Upper lobe of left lung (tissue), 6 donors: ENCODE measurements at regions not wholly inside any gene's neighbourhood (a gene's known extent, or its start where the extent isn't known, plus 50 kb on each side); places are given as distances from the start of the nearest gene placed in this dataset.
A peak's percentile ranks its signal among the peaks of the same experiment; 100 is the strongest.

Source experiments
- ATAC-seq, 2 donors: fragments of 200-7000 bp; cut with Tn5 transposase; one replicate each; pipeline ENCODE4 v1.9.1; 2022; ENCODE audit warnings: mild to moderate bottlenecking in 2 of 2, moderate library complexity in 2 of 2; ENCODE audit not compliant: low FRiP score in 2 of 2
- DNase-seq, 2 donors: peaks; one replicate each; pipeline ENCODE4 v3.0.0-alpha.2; 2019 to 2020
- H3K27ac ChIP-seq, 4 donors: fragments of 200-600 bp; sonication (generic); one replicate each; pipeline ENCODE4 v1.5.1; 2016 to 2019
- H3K27me3 ChIP-seq, 4 donors: fragments of 200-600 bp; sonication (generic); one replicate each; pipeline ENCODE4 v1.5.1; 2017 to 2019
- H3K36me3 ChIP-seq, 4 donors: fragments of 200-600 bp; sonication (generic); one replicate each; pipeline ENCODE4 v1.5.1; 2016 to 2019
- H3K4me1 ChIP-seq, 4 donors: fragments of 200-600 bp; sonication (generic); one replicate each; pipeline ENCODE4 v1.5.1; 2018 to 2019
- H3K4me3 ChIP-seq, 4 donors: fragments of 200-600 bp; sonication (generic); one replicate each; pipeline ENCODE4 v1.5.1; 2017 to 2019; ENCODE audit warnings: mild to moderate bottlenecking in 2 of 4, moderate library complexity in 1 of 4
- H3K9me3 ChIP-seq, 4 donors: fragments of 200-600 bp; sonication (generic); one replicate each; pipeline ENCODE4 v1.5.1; 2018 to 2019
- CTCF ChIP-seq, 6 experiments: fragments of 450-650 bp in 4 of 6; fragments of 200-600 bp in 2 of 6; sonication (generic) in 2 of 6; IDR thresholded peaks; one replicate each; pipeline ENCODE4 v1.5.1; 2016 to 2019; ENCODE audit warnings: antibody characterized with exemption in 6 of 6
- EP300 ChIP-seq, 4 donors: sonication (generic); formaldehyde crosslinking; IDR thresholded peaks; one replicate each; pipeline ENCODE4 v1.5.1; 2017; ENCODE audit warnings: antibody characterized with exemption in 4 of 4, control low read depth in 2 of 4
- POLR2A ChIP-seq, 4 donors: fragments of 450-650 bp; IDR thresholded peaks; one replicate each; pipeline ENCODE4 v1.5.1; 2016 to 2017; ENCODE audit warnings: antibody characterized with exemption in 4 of 4, mild to moderate bottlenecking in 2 of 4
- POLR2AphosphoS5 ChIP-seq, 2 donors: sonication (generic); formaldehyde crosslinking; IDR thresholded peaks; one replicate each; pipeline ENCODE4 v1.5.1; 2017; ENCODE audit warnings: antibody characterized with exemption in 2 of 2
- WGBS, 2 donors: methylation state at CpG; one replicate each; pipeline ENCODE4 v1.1.5; 2017 to 2018; 5-methylcytosine and 5-hydroxymethylcytosine counted together
- donor health status: DM: no; HTN: no; CAD: no; lungs with moderate emphysema.
- donor health status: DM: no; HTN: yes; CAD: no; lungs with severe emphysema.

GRCh38 chr7:41219276-41219675 is 483.6 kb downstream of the INHBA start:
- ATAC-seq (no peak), DNase-seq (no peak)
- Histone ChIP-seq H3K4me1 (no peaks in the 10 kb centered on the region), H3K27me3 (no peaks in the 10 kb centered on the region), H3K9me3 (no peaks in the 10 kb centered on the region), H3K4me3 (no peak overlapping the region), H3K27ac (no peak overlapping the region), H3K36me3 (no peaks in the 10 kb centered on the region)
- TF ChIP-seq POLR2AphosphoS5 (IDR thresholded peaks at IDR 0.05) (no peak), CTCF (IDR thresholded peaks at IDR 0.05) (no peak)
- 29 to 37% methylated on average over 2 of the region's 2 CpGs for WGBS, 2 donors

- no peak overlapping the region for H3K27ac ChIP-seq
- no peaks in the 10 kb centered on the region for H3K36me3 ChIP-seq
- WGBS, 2 donors = 74 to 80% methylated on average over 3 of the region's 3 CpGs
- DNase-seq = no peak
- TF ChIP-seq POLR2A (IDR thresholded peaks at IDR 0.05) (no peak), CTCF (IDR thresholded peaks at IDR 0.05) (no peak), EP300 (IDR thresholded peaks at IDR 0.05) (no peak), POLR2AphosphoS5 (IDR thresholded peaks at IDR 0.05) (no peak)
- no peak overlapping the region for H3K4me3 ChIP-seq
- ATAC-seq = no peak
- H3K9me3 ChIP-seq = no peaks in the 10 kb centered on the region
- no peaks in the 10 kb centered on the region for H3K4me1 ChIP-seq
- H3K27me3 ChIP-seq = no peaks in the 10 kb centered on the region
These were observed 485.6 kb downstream of the INHBA start for GRCh38 chr7:41217306-41217705.

- WGBS, 2 donors = 81 to 86% methylated on average over 9 of the region's 9 CpGs
These were observed 495.7 kb downstream of the INHBA start for GRCh38 chr7:41207141-41207540.

GRCh38 chr7:41206267-41206666 is 496.6 kb downstream of the INHBA start:
- H3K4me3 ChIP-seq = no peak overlapping the region
- H3K36me3 ChIP-seq = no peaks in the 10 kb centered on the region
- ATAC-seq (no peak), DNase-seq (no peak)
- H3K27ac ChIP-seq = no peak overlapping the region
- no peaks in the 10 kb centered on the region for H3K4me1 ChIP-seq
- no peak for TF ChIP-seq EP300 (IDR thresholded peaks at IDR 0.05)
- no peaks in the 10 kb centered on the region for H3K9me3 ChIP-seq
- 55% methylated on average over 2 of the region's 2 CpGs for WGBS, 2 donors
- H3K27me3 ChIP-seq = no peaks in the 10 kb centered on the region

More at GRCh38 chr7:41207141-41207540, 495.7 kb downstream of the INHBA start:
- no peak overlapping the region for H3K27ac ChIP-seq
- TF ChIP-seq EP300 (IDR thresholded peaks at IDR 0.05) (no peak), POLR2AphosphoS5 (IDR thresholded peaks at IDR 0.05) (no peak), CTCF (IDR thresholded peaks at IDR 0.05) (no peak), POLR2A (IDR thresholded peaks at IDR 0.05) (no peak)
- no peak overlapping the region for H3K4me3 ChIP-seq
- no peaks in the 10 kb centered on the region for H3K36me3 ChIP-seq
- no peaks in the 10 kb centered on the region for H3K27me3 ChIP-seq
- ATAC-seq (no peak), DNase-seq (peak in 1 of 2 donors; percentile 13)
- H3K4me1 ChIP-seq = no peaks in the 10 kb centered on the region
- no peaks in the 10 kb centered on the region for H3K9me3 ChIP-seq

GRCh38 chr7:41205600-41205999 is 497.3 kb downstream of the INHBA start:
- Histone ChIP-seq H3K27me3 (no peaks in the 10 kb centered on the region), H3K27ac (no peak overlapping the region), H3K9me3 (no peaks in the 10 kb centered on the region), H3K36me3 (no peaks in the 10 kb centered on the region), H3K4me3 (no peak overlapping the region), H3K4me1 (peaks cover 0 to 2% (median 0%) of the 10 kb centered on the region in 4 donors)
- TF ChIP-seq CTCF (IDR thresholded peaks at IDR 0.05) = no peak
- TF ChIP-seq POLR2AphosphoS5 (IDR thresholded peaks at IDR 0.05) = no peak
- ATAC-seq (no peak), DNase-seq (no peak)
- WGBS, 2 donors = 58 to 63% methylated on average over 2 of the region's 2 CpGs
